Gastroesophageal sphincter (tissue), 4 donors: ENCODE measurements at regions not wholly inside any gene's neighbourhood (a gene's known extent, or its start where the extent isn't known, plus 50 kb on each side); places are given as distances from the start of the nearest gene placed in this dataset.

Experiments used
- ATAC-seq: fragments of 150-250 bp; one replicate; pipeline ENCODE4 v1.9.1; 2016; ENCODE audit warnings: mild to moderate bottlenecking, moderate library complexity
- H3K27ac ChIP-seq, 4 donors: fragments of 200-600 bp; sonication (generic) in 3 of 4; 1 replicate in 3 of 4; 2 replicates in 1 of 4; pipeline ENCODE4 v1.5.1; 2016 to 2019
- H3K27me3 ChIP-seq: fragments of 200-600 bp; sonication (generic); one replicate; pipeline ENCODE4 v1.5.1; 2019
- H3K36me3 ChIP-seq, 2 donors: fragments of 200-600 bp; sonication (generic); one replicate each; pipeline ENCODE4 v1.5.1; 2019; ENCODE audit warnings: control low read depth in 1 of 2
- H3K4me1 ChIP-seq, 3 donors: fragments of 200-600 bp; sonication (generic); 1 replicate in 2 of 3; 2 replicates in 1 of 3; pipeline ENCODE4 v1.5.1; 2016 to 2019; ENCODE audit warnings: control low read depth in 2 of 3
- H3K4me3 ChIP-seq, 2 donors: fragments of 200-600 bp; sonication (generic); one replicate each; pipeline ENCODE4 v1.5.1; 2019; ENCODE audit warnings: mild to moderate bottlenecking in 1 of 2, moderate library complexity in 1 of 2
- H3K9me3 ChIP-seq, 3 donors: fragments of 200-600 bp; sonication (generic); one replicate each; pipeline ENCODE4 v1.5.1; 2017 to 2019; ENCODE audit warnings: control low read depth in 2 of 3
- EP300 ChIP-seq: sonication (generic); formaldehyde crosslinking; IDR thresholded peaks from one replicate; pipeline ENCODE4 v1.6.1; 2017; ENCODE audit warnings: antibody characterized with exemption, mild to moderate bottlenecking
- POLR2A ChIP-seq, 2 donors: fragments of 450-650 bp; IDR thresholded peaks; one replicate each; pipeline ENCODE4 v1.6.1; 2017; ENCODE audit warnings: antibody characterized with exemption in 2 of 2, mild to moderate bottlenecking in 2 of 2, moderate library complexity in 1 of 2
- POLR2AphosphoS5 ChIP-seq: sonication (generic); formaldehyde crosslinking; IDR thresholded peaks from one replicate; pipeline ENCODE4 v1.6.1; 2017; ENCODE audit warnings: antibody characterized with exemption
- WGBS, 2 donors: methylation state at CpG; one replicate each; pipeline ENCODE4 v1.1.5; 2018; ENCODE audit warnings: low coverage in 1 of 2; 5-methylcytosine and 5-hydroxymethylcytosine counted together
- TF ChIP-seq, protein P1 (sequence below), 4 experiments: fragments of 200-600 bp in 2 of 4; fragments of 450-650 bp in 2 of 4; sonication (generic) in 1 of 4; IDR thresholded peaks; one replicate each; pipeline ENCODE4 v1.5.1; 2017 to 2019; ENCODE audit warnings: antibody characterized with exemption in 4 of 4, mild to moderate bottlenecking in 2 of 4, moderate library complexity in 2 of 4

DNA sequence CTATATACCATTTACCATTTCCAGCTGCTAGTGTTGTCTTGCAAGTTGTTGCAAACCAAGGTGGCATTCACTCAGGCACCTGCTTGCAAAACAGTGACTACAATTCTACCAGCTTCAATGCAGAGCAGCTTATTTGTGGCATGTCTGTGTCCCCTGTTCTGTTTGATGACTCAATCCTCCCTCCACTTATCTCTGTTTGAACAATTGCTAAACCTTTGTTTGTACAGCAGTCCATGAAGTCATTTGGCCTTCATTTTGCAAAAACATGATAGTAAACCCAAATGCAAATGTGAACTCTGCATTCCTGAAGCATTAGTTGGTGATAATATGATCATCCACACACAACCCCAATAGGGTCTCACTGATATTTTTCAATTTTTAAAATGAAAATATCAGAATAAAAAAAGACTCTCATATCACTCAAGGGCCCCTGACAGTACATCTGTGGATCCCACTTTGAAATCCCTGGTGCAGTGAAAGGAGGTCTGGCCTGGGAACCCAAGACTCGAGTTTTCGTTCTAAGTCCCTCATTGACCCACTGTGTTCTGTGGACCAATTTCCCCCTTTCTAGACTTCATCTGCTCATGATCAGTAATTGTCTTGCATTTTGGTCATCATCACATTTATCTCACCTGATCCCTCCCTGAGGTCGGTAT lies 425.4 kb downstream of the RPS24 start:
- WGBS, 2 donors: 100% methylated on average over 3 of the region's 3 CpGs
- ATAC-seq: no peak
- H3K4me3 ChIP-seq: no peak overlapping the region
- peaks cover 0 to 9% (median 0%) of the 10 kb centered on the region in 3 donors for H3K4me1 ChIP-seq
- H3K9me3 ChIP-seq: no peaks in the 10 kb centered on the region
- no peak for TF ChIP-seq POLR2A (IDR thresholded peaks at IDR 0.05)
- TF ChIP-seq EP300: no peak
- TF ChIP-seq, protein P1, sequence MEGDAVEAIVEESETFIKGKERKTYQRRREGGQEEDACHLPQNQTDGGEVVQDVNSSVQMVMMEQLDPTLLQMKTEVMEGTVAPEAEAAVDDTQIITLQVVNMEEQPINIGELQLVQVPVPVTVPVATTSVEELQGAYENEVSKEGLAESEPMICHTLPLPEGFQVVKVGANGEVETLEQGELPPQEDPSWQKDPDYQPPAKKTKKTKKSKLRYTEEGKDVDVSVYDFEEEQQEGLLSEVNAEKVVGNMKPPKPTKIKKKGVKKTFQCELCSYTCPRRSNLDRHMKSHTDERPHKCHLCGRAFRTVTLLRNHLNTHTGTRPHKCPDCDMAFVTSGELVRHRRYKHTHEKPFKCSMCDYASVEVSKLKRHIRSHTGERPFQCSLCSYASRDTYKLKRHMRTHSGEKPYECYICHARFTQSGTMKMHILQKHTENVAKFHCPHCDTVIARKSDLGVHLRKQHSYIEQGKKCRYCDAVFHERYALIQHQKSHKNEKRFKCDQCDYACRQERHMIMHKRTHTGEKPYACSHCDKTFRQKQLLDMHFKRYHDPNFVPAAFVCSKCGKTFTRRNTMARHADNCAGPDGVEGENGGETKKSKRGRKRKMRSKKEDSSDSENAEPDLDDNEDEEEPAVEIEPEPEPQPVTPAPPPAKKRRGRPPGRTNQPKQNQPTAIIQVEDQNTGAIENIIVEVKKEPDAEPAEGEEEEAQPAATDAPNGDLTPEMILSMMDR (IDR thresholded peaks at IDR 0.05): no peak
- no peak for TF ChIP-seq POLR2AphosphoS5
- H3K27ac ChIP-seq: no peak overlapping the region
- H3K27me3 ChIP-seq: no peaks in the 10 kb centered on the region
- H3K36me3 ChIP-seq: no peaks in the 10 kb centered on the region

DNA sequence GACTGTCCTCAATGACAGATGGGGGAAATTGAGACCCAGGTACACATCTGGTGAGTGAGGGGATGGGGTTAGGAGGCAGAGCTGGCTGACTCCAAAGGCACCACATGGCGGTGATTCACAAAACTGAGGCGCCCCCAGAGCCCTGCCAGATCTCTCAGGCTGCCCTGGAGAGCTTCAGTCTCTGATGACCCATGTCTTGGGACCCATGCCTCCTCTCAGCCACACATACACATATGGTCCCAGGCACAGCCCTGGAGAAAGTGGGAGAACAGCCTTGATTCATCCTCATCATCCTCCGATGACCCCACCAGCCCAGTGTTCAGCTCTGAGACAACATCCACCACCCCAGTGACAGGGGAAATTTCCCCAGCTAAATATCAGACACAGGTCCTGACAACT lies 426.0 kb downstream of the RPS24 start:
- TF ChIP-seq, protein P1 (IDR thresholded peaks at IDR 0.05): no peak
- TF ChIP-seq POLR2AphosphoS5: no peak
- TF ChIP-seq POLR2A (IDR thresholded peaks at IDR 0.05): no peak
- TF ChIP-seq EP300: no peak
- H3K36me3 ChIP-seq: no peaks in the 10 kb centered on the region
- H3K27ac ChIP-seq: no peak overlapping the region
- no peak overlapping the region for H3K4me3 ChIP-seq
- ATAC-seq: no peak
- no peaks in the 10 kb centered on the region for H3K27me3 ChIP-seq
- no peaks in the 10 kb centered on the region for H3K9me3 ChIP-seq
- WGBS, 2 donors: 100% methylated on average over 1 of the region's 3 CpGs
- peaks cover 0 to 9% (median 0%) of the 10 kb centered on the region in 3 donors for H3K4me1 ChIP-seq

DNA sequence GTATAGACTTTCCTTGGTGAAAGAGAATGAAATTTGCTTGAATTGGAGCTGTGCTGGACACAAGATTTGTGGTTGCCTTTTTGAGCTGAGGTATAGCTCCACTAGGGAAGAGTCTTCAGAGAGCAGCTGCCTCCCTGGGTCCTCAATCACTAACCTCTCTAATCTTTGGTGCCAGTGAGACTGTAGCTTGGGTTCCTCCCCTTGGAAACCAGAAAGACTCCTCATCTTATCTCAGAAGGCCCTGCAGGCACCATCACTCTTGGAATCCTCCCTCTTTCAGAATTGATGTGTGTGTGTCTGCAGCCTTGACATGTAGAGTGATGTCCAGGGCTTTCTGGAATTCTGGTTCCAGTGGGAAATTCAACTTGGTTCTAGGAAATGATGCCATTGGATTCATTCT lies 426.5 kb downstream of the RPS24 start:
- no peaks in the 10 kb centered on the region for H3K27me3 ChIP-seq
- no peaks in the 10 kb centered on the region for H3K9me3 ChIP-seq
- no peak overlapping the region for H3K4me3 ChIP-seq
- ATAC-seq: no peak
- no peak overlapping the region for H3K27ac ChIP-seq
- peaks cover 0 to 9% (median 0%) of the 10 kb centered on the region in 3 donors for H3K4me1 ChIP-seq
- TF ChIP-seq, protein P1 (IDR thresholded peaks at IDR 0.05): no peak
- TF ChIP-seq POLR2AphosphoS5 (no peak), POLR2A (IDR thresholded peaks at IDR 0.05) (no peak), EP300 (no peak)
- H3K36me3 ChIP-seq: no peaks in the 10 kb centered on the region

DNA sequence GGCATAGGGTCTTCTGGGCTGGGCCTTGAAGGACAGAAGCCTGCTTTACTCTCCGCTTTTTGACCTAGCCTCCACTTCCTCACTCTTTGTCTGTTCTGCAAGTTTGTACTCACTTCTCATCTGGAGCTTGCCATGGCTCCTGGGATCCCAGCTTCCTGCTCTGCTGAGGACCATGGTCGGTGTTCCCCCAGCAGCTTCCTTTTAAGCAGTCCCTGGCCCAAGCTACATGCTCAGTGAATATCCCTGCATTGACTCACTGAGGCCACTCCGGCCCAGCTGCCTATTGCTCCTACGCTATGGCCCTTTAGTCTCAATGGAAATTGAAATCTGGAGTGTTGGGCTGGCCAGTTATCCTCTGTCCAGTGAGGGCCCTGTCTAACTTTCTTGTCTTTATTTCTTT lies 427.7 kb downstream of the RPS24 start:
- Histone ChIP-seq H3K27ac (no peak overlapping the region), H3K4me3 (no peak overlapping the region), H3K4me1 (no peaks in the 10 kb centered on the region), H3K27me3 (no peaks in the 10 kb centered on the region), H3K9me3 (no peaks in the 10 kb centered on the region), H3K36me3 (no peaks in the 10 kb centered on the region)
- WGBS, 2 donors: 89 to 100% methylated on average over 2 to 4 of the region's 4 CpGs
- no peak for ATAC-seq
- TF ChIP-seq, protein P1 (IDR thresholded peaks at IDR 0.05): no peak
- TF ChIP-seq POLR2A (IDR thresholded peaks at IDR 0.05) (no peak), EP300 (no peak), POLR2AphosphoS5 (no peak)

DNA sequence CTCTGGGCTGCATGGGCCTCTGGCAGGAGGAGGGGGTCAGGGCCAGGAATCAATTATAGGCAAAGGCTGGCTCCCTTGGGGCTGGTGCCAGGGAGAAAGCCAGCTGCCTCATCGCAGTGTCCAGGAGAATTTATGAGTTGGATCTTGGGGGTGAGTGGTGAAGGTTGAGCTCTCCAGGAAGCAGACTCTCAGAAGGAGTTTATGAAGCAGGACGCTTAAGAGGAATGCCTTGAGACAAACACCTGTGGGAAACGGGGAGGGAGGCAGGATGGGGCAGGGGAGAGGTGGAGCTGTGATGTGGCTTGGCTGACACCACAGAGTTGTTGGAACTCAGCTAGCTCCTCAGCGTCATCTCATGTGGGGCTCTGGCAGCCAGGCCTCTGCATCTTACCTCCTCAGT lies 428.5 kb downstream of the RPS24 start:
- Histone ChIP-seq H3K4me3 (no peak overlapping the region), H3K36me3 (no peaks in the 10 kb centered on the region), H3K9me3 (no peaks in the 10 kb centered on the region), H3K4me1 (no peaks in the 10 kb centered on the region), H3K27ac (no peak overlapping the region), H3K27me3 (no peaks in the 10 kb centered on the region)
- WGBS, 2 donors: 85 to 100% methylated on average over 1 to 2 of the region's 4 CpGs
- no peak for TF ChIP-seq POLR2A (IDR thresholded peaks at IDR 0.05)
- TF ChIP-seq, protein P1 (IDR thresholded peaks at IDR 0.05): no peak
- no peak for TF ChIP-seq EP300
- no peak for TF ChIP-seq POLR2AphosphoS5
- no peak for ATAC-seq
